Stomach (tissue), 8 donors: ENCODE measurements at regions not wholly inside any gene's neighbourhood (a gene's known extent, or its start where the extent isn't known, plus 50 kb on each side); places are given as distances from the start of the nearest gene placed in this dataset.

Experiments used
- DNase-seq, 2 donors: peaks; one replicate each; pipeline versions ENCODE4 v3.0.0 to v3.0.0-alpha.2; 2013 to 2019
- H3K27ac ChIP-seq, 5 donors: fragments of 200-600 bp in 4 of 5; sonication (generic) in 4 of 5; one replicate each; pipeline ENCODE4 v1.5.1; 2013 to 2019; ENCODE audit warnings: mild to moderate bottlenecking in 1 of 5, moderate library complexity in 1 of 5
- H3K27me3 ChIP-seq, 3 donors: fragments of 200-600 bp; sonication (generic); one replicate each; pipeline ENCODE4 v1.5.1; 2017 to 2019; ENCODE audit warnings: mixed run types in 1 of 3
- H3K36me3 ChIP-seq, 4 donors: fragments of 200-600 bp; sonication (generic); 1 replicate in 3 of 4; 2 replicates in 1 of 4; pipeline ENCODE4 v1.5.1; 2016 to 2019
- H3K4me1 ChIP-seq, 4 donors: fragments of 200-600 bp; sonication (generic); one replicate each; pipeline ENCODE4 v1.5.1; 2016 to 2019
- H3K4me3 ChIP-seq, 4 donors: fragments of 200-600 bp; sonication (generic) in 3 of 4; one replicate each; pipeline ENCODE4 v1.5.1; 2016 to 2019; ENCODE audit warnings: mild to moderate bottlenecking in 1 of 4
- H3K9me3 ChIP-seq, 4 donors: fragments of 200-600 bp; sonication (generic); one replicate each; pipeline ENCODE4 v1.5.1; 2016 to 2019
- EP300 ChIP-seq: sonication (generic); formaldehyde crosslinking; IDR thresholded peaks from one replicate; pipeline ENCODE4 v1.6.1; 2017; ENCODE audit warnings: antibody characterized with exemption
- POLR2A ChIP-seq, 4 donors: fragments of 450-650 bp; IDR thresholded peaks; one replicate each; pipeline ENCODE4 v1.6.1; 2016; ENCODE audit warnings: antibody characterized with exemption in 4 of 4, control low read depth in 2 of 4, mild to moderate bottlenecking in 1 of 4, moderate library complexity in 1 of 4
- POLR2AphosphoS5 ChIP-seq, 3 donors: sonication (generic); formaldehyde crosslinking; IDR thresholded peaks; one replicate each; pipeline ENCODE4 v1.6.1; 2016; ENCODE audit warnings: antibody characterized with exemption in 3 of 3
- WGBS, 5 donors: extraction: QIAGEN DNeasy Blood & Tissue Kit in 3 of 5; methylation state at CpG; one replicate each; pipeline versions ENCODE4 v1.1.5 to v1.1.7; 2013 to 2018; 5-methylcytosine and 5-hydroxymethylcytosine counted together
- intact Hi-C: fragments of 100-400 bp; cut with DNase I; formaldehyde crosslinking; loops from one replicate; pipeline ENCODE4 v1.15.1; 2023; ENCODE audit warnings: low total_unique reads
- TF ChIP-seq, protein P1 (sequence below), 7 experiments: fragments of 450-650 bp in 4 of 7; fragments of 200-600 bp in 3 of 7; sonication (generic) in 3 of 7; IDR thresholded peaks; one replicate each; pipeline ENCODE4 v1.5.1; 2016 to 2019; ENCODE audit warnings: antibody characterized with exemption in 7 of 7, control low read depth in 2 of 7, mild to moderate bottlenecking in 1 of 7
- donor health status: healthy with polysubstance abuse.
- donor health status: Bipolar disorder and iron deficiency.
- donor health status: healthy.

GRCh38 chr2:75986617-75987016 is 275.9 kb upstream of the GCFC2 start:
- no peak overlapping the region for H3K27ac ChIP-seq
- no peaks in the 10 kb centered on the region for H3K27me3 ChIP-seq
- no peaks in the 10 kb centered on the region for H3K36me3 ChIP-seq
- no peak for DNase-seq
- no peaks in the 10 kb centered on the region for H3K4me1 ChIP-seq
- no peak overlapping the region for H3K4me3 ChIP-seq
- 60 to 72% (median 63%) methylated on average over 4 of the region's 4 CpGs for WGBS, 5 donors
- TF ChIP-seq EP300 (no peak), POLR2AphosphoS5 (IDR thresholded peaks at IDR 0.05) (no peak), POLR2A (IDR thresholded peaks at IDR 0.05) (no peak)
- TF ChIP-seq, protein P1, sequence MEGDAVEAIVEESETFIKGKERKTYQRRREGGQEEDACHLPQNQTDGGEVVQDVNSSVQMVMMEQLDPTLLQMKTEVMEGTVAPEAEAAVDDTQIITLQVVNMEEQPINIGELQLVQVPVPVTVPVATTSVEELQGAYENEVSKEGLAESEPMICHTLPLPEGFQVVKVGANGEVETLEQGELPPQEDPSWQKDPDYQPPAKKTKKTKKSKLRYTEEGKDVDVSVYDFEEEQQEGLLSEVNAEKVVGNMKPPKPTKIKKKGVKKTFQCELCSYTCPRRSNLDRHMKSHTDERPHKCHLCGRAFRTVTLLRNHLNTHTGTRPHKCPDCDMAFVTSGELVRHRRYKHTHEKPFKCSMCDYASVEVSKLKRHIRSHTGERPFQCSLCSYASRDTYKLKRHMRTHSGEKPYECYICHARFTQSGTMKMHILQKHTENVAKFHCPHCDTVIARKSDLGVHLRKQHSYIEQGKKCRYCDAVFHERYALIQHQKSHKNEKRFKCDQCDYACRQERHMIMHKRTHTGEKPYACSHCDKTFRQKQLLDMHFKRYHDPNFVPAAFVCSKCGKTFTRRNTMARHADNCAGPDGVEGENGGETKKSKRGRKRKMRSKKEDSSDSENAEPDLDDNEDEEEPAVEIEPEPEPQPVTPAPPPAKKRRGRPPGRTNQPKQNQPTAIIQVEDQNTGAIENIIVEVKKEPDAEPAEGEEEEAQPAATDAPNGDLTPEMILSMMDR (IDR thresholded peaks at IDR 0.05) = no peak
- intact Hi-C loops = no loop called here
- H3K9me3 ChIP-seq = peaks cover 0 to 18% (median 8%) of the 10 kb centered on the region in 4 donors

- no peaks in the 10 kb centered on the region for H3K4me1 ChIP-seq
- 59 to 79% (median 74%) methylated on average over 2 of the region's 2 CpGs for WGBS, 5 donors
- H3K27ac ChIP-seq = no peak overlapping the region
- no peaks in the 10 kb centered on the region for H3K27me3 ChIP-seq
- no peak for DNase-seq
- no peak overlapping the region for H3K4me3 ChIP-seq
- intact Hi-C loops = no loop called here
- peaks cover 0 to 8% (median 0%) of the 10 kb centered on the region in 4 donors for H3K9me3 ChIP-seq
- TF ChIP-seq, protein P1 (IDR thresholded peaks at IDR 0.05) = no peak
- no peak for TF ChIP-seq POLR2A (IDR thresholded peaks at IDR 0.05)
- TF ChIP-seq POLR2AphosphoS5 (IDR thresholded peaks at IDR 0.05) = no peak
- no peak for TF ChIP-seq EP300
- H3K36me3 ChIP-seq = no peaks in the 10 kb centered on the region
Measured at GRCh38 chr2:75982719-75983118, 272.0 kb upstream of the GCFC2 start.

DNA sequence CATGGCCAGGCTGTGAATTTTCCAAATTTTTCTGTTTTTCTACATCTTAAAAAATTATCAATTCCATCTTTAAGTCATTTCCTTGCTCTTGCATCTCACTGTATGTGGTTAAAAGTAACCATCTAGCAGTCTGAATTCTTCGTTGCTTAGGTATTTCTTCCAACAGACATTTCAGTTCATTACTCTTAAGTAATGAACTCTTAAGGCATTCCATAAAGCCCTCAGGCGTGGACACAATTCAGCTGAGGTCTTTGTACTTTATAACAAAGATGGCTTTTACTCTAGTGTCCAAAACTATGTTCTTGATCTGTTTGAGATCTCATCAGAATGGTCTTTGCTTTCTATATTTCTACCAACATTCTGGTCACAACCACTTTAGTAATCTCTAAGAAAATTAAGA is 253.9 kb upstream of the GCFC2 start:
- H3K27me3 ChIP-seq = no peaks in the 10 kb centered on the region
- H3K27ac ChIP-seq = no peak overlapping the region
- 59 to 77% (median 68%) methylated on average over 2 of the region's 2 CpGs for WGBS, 5 donors
- H3K36me3 ChIP-seq = no peaks in the 10 kb centered on the region
- H3K9me3 ChIP-seq = peaks cover 0 to 7% (median 0%) of the 10 kb centered on the region in 4 donors
- no peak overlapping the region for H3K4me3 ChIP-seq
- TF ChIP-seq EP300 (no peak), POLR2A (IDR thresholded peaks at IDR 0.05) (no peak)
- no peaks in the 10 kb centered on the region for H3K4me1 ChIP-seq
- DNase-seq = no peak
- intact Hi-C loops = no loop called here

DNA sequence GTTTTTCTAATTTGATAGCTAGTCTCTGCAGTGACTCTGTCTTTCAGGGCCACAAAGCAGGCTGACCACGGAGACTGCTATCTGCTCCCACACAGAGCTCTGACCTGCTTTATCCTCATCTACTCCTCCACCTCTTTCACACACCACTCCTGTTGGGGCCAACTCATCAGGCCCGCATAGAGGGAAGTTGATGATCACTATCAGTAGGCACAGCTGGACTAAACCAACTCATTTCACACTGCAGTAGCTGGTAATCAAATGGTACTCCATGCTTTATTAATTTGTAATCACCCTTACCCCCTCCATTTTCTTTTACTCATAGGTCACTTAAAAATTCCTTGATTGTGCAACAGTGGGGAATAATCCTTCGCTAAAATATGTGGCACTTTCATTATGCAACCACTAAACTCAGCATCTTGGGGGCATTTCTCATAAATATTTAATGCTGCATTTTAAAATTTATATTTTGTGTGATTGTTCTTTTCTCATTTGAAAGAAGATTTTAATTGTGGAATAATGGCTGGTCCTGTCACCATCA is 249.8 kb upstream of the GCFC2 start:
- 72 to 81% (median 77%) methylated on average over 3 of the region's 3 CpGs for WGBS, 5 donors
- DNase-seq = no peak
- Histone ChIP-seq H3K4me1 (no peaks in the 10 kb centered on the region), H3K36me3 (no peaks in the 10 kb centered on the region), H3K27me3 (no peaks in the 10 kb centered on the region), H3K27ac (no peak overlapping the region), H3K9me3 (no peaks in the 10 kb centered on the region), H3K4me3 (no peak overlapping the region)
- intact Hi-C loops = no loop called here
- no peak for TF ChIP-seq POLR2A (IDR thresholded peaks at IDR 0.05)

GRCh38 chr2:75959724-75960471 is 249.2 kb upstream of the GCFC2 start:
- TF ChIP-seq POLR2AphosphoS5 (IDR thresholded peaks at IDR 0.05) = no peak
- TF ChIP-seq POLR2A (IDR thresholded peaks at IDR 0.05) = no peak
- no peak for TF ChIP-seq EP300
- TF ChIP-seq, protein P1 (IDR thresholded peaks at IDR 0.05) = no peak
- no peaks in the 10 kb centered on the region for H3K4me1 ChIP-seq
- H3K9me3 ChIP-seq = no peaks in the 10 kb centered on the region
- no peaks in the 10 kb centered on the region for H3K27me3 ChIP-seq
- intact Hi-C loops = no loop called here
- 60 to 84% (median 68%) methylated on average over 4 of the region's 4 CpGs for WGBS, 5 donors
- H3K36me3 ChIP-seq = no peaks in the 10 kb centered on the region
- H3K27ac ChIP-seq = no peak overlapping the region
- DNase-seq = no peak
- H3K4me3 ChIP-seq = no peak overlapping the region
